GM19025 (cell line): ENCODE measurements at regions not wholly inside any gene's neighbourhood (a gene's known extent, or its start where the extent isn't known, plus 50 kb on each side); places are given as distances from the start of the nearest gene placed in this dataset.

Experiments
- ATAC-seq: cut with Tn5 transposase; IDR thresholded peaks from one replicate; pipeline ENCODE4 v1.9.1; 2021; ENCODE audit warnings: mild to moderate bottlenecking, low read depth, moderate library complexity; ENCODE audit not compliant: unreplicated experiment

DNA sequence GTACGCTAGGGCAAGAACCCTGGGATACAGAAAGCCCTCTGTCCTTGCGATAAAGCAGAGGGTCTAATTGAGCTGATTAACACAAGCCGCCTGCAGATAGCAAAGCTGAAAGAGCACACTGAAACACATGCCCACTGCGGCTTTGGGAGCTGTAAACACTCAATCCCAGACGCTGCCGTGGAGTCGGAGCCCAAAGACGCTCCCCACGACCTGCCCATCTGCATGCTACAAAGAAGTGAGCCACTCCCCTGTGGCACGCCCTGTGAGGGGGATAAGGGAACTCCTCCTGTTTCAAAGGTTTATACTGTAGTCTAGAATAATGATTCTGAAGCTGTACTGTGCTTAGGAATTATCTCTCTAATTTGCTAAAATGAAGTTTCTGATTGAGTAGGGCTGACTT lies 985.6 kb upstream of the GHITM start:
- ATAC-seq, result no peak

DNA sequence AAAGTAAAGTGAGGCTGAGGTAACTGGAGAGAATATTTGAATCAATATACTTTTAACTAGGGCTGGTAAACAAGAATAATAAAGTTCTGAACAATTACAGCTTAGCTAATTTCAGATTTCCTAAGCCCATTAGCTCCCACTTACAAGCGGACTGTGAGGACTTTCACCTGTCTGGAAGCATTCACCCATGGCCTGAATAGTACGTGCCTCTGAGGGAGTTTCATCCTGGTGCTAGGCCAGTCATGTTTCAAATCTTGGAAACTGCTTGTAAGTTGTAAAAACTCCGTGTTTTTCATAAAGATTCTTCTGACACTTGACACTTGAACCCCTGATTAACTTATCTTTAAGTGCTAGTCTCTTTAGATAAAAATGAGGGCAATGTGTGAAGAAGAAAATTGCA lies 975.2 kb upstream of the GHITM start:
- ATAC-seq, result no peak

DNA sequence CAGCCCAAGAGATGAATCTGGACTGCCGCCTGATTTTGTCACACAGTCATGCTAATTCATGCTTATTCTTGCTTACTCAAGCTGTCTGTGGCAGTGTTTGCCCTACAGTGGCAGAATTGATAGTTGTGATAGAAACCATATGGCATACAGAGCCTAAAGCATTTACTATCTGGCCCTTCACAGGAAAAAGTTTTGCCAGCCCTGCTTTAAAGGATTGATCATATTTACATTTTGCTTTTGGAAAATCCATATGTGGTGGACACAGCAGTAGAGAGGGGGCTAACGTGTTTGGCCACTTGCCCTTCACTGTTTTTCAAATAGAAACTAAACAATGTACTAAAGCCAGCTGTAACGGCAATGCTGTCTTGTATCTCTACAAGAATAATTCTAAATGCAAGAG lies 974.0 kb upstream of the GHITM start:
- no peak for ATAC-seq

DNA sequence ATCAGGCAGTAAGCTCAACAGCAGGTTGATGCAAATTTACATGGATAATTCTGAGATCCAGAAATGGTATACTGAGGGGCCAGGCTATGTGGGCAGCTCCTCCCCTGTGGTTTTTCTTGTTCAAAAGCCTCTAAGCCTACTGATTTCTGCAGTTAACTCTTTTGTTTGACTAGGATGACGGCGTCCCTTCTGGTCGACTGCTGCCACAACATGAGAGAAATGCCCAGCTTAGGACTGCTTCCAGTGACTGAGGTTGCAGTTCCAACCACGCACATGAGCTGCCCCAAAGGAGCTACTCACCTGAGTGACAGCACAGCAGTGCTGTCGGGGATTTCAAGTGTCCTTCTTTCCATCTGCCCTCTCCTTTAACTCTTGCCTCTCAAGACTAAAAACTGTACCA lies 973.0 kb upstream of the GHITM start:
- ATAC-seq, result no peak

DNA sequence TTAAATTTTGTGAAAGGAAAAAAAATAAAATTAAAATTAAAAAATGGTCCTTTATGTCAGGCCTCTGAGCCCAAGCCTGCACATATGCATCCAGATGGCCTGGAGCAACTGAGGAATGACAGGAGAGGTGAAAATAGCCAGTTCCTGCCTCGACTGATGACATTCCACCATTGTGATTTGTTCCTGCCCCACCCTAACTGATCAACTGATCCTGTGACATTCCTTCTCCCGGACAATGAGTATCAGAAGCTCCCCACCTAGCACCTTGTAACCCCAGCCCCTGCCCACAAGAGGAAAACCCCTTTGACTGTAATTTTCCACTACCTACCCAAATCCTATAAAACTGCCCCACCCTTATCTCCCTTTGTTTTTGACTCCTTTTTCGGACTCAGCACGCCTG lies 972.2 kb upstream of the GHITM start:
- ATAC-seq, result no peak

DNA sequence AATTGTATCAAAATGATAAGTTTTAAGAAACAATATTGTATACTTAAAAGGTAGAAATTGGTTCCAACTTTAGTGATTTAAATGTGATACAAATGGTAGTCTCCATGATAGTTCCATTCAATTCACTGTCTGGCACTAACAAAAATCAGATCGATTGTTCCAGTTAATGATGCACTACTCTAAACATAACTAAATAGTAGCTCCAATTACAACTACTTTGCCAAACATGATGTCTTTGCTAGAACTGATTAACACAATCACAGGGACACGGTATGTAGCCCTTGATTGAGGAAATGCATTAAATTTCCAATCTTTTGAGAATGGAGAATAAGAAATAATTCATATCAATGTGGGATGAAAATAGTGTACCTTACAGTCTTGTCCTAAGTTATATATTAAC lies 962.4 kb upstream of the GHITM start:
- no peak for ATAC-seq

DNA sequence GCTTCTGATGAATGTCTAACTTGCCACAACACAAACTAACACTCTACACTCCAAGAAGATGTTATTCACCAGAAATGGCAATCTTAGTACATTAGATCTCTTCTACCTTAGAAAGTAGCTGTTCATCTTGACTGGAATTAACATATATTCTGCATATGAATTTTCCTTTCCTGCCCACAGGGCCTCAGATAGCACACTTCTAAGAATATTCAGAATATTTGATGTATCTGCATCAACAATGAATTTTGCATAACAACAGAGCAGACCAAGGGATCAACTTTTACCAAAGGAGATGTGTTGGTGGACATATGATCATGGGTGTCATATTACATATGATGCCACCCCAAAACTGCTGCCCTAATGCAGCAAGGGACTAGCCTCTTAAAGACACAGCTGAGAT lies 960.8 kb upstream of the GHITM start:
- no peak for ATAC-seq

DNA sequence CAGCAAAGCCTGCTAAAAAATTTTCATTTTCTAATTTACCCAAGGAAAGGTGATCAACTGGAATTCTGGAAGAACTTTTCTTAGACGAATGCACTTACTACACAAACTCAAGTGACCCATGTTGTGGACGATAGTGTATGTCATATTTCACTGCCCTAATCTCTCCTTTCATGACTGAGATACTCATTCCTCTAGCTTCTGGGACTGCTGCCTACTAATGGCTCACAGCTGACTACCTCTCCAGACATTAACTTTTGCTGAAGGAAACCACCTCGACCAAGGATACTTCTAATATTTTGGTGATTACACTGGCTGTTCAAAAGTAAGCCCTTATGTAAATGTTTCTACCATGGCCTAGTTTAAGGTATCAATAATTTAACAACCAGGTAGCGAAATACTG lies 959.9 kb upstream of the GHITM start:
- ATAC-seq, result no peak

DNA sequence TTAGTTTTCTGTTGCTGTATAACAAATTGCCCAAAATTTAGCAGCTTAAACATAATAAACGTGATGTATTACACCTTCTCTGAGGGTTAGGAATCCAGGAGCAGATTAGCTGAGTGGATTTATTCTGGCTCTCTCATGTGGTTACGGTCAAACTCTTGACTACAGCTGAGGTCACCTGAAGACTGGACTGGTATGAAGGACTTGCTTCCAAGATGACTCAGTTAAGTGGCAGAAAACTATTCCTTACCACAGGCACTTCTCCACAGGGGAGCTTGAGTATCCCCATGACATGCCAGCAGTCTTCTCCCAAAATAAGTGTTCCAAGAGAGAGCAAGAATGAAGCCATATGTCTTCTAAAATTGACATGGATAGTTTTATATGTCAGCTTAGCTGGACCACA lies 957.2 kb upstream of the GHITM start:
- no peak for ATAC-seq

DNA sequence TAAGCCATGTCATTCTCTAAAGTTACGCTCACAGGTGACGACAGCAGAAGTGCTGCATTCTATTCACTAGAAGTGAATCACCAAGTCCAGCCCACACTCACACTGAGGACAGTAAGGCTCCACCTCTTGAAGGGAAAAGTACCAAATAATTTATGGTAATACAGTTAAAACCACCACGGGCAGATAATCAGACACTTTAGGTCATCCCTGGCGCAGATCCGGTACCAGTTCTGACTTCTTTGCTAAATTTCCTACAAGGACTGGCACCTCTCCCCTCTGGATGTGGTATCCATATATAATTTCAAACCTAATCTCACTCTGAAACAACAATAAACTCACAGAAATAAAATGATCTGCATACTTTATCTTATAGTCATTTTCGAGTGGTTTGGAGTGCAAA lies 954.7 kb upstream of the GHITM start:
- ATAC-seq, result no peak

DNA sequence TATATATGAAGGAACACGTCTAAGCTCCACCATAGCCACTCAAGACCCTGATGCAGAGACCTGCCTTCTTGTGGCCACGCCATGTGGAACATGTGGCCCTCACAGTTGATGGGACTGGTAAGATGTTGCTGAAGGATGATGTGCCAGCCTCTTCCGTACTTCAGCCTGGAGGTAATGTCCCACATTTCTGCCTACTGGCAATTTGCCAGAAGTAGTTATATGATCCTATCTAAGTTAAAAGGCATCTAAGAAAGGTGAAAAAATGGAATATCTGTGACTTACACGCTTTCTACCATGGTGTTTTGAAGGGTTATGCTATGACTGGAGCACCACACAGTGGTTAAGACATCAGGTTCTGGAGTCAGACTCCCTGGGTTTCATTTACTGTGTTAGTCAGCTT lies 948.7 kb upstream of the GHITM start:
- ATAC-seq, result no peak

DNA sequence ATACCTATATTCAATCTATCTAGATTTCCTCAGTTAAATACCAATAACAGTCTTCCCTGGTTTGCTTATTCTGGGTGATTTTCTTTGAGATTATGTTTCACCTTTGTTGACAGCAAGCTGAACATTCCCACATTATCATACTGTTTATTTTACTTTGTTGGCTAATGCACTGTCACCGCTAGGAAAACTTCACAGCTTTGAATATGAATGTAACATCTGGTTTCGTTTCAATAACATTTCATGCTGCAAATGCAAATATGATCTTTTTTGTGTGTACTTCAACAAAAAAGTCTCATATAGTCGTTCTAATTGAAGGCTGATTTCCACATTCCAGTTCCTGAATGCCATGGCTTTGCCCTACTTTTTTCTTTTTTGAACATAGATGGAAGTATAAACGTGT lies 946.3 kb upstream of the GHITM start:
- ATAC-seq, result no peak

DNA sequence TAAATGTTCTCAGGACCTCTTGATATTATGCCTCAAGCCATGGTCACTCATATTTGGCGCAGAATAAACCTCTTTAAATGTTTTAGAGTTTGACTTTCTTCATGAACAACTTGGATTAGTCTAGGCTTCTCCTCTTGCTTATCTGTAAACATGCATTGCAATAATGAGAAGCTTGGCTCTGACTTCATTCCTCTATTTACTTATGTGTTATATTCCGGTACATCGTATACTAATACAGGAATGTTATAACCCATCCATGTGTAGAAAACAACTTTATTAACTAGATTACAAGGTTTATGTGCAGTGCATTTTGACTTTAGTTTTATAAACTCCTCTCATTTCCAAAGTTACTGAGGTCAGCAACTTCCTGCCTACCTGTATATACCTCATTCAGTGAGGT lies 944.3 kb upstream of the GHITM start:
- ATAC-seq, result no peak

DNA sequence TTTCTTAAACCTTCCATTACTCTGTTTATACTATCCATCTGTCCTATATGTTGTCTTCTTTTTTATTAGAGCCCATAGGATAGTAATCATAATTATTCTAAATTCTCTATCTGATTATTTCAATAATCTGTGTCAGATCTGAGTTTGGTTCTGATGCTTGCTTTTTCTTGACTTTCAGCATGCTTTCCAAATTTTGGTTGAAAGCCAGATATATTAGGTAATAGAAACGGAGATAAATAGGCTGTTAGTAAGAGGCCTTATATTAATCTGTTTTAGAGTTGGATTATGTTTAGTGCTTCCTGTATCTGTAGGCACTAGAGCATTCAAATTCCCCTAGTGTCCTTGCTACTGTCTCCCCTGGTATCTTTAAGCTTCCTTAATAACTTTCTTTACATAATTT lies 939.9 kb upstream of the GHITM start:
- no peak for ATAC-seq

DNA sequence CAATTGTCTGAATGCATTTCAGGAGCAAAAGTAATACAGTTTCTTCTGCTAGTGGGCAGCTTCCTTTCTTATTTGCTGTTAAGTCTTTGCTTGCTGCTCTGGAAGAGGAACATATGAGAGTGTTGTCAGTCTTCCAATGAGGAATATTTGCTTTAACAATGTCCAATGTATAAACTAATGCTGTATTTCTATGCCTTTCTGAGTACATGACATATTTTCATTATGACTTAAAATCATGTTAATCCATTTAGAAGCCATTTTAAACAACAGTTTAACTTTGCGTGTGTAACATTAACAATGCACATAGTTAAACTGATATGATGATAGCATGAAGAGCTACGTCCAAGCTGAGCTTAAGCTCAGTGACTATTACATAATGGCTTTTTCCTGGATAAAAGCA lies 933.4 kb upstream of the GHITM start:
- no peak for ATAC-seq

DNA sequence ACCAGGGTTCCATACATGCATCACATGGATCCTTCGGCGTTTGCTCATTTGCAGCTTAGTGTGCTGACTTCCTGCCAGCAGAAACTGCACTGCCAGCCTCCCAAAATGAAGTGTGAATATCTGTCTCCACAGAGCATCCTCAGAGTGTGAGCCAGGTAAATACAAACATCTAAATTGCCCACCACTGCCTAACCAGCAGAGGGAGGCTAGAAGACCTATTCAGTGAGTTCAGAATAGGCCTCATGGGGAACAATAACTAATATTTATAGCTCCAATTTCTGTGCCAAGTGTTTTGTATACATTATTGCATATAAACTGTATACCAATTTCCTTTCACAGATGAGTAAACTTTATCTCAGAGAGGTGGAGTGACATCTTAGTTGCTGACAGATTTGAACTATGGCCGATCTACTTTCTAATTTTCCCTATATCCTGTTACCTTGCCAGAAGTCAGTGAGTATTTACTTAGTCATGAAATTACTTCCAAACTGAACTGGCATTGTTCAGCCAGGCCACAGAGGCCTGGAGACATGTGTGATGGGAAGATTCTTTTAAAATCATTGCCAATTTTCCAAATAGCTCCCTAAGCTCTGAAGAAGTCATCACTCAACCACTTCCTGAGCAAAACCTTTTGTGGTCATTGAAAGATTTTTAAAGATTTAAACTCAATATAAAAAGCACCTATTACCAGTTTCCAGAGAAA lies 926.5 kb upstream of the GHITM start:
- ATAC-seq, result no peak

DNA sequence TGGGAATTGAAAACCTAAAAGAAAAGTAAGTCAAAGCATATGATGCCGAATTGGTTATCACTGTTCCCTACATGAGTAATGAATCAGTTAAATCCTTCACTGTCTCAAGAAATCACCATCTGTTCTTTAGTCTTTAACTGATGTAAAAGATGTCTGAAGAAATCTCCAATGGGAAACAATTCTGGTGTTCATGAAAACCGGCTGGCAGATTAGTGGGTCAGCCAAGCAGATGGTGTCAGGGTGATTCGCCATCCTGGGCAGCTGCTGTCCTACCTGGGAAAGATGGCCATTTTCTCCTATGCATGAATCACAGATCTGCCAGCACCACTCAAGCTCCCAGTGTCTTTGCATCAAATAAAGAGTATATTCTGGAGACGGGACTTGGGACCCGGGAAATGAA lies 925.2 kb upstream of the GHITM start:
- no peak for ATAC-seq

DNA sequence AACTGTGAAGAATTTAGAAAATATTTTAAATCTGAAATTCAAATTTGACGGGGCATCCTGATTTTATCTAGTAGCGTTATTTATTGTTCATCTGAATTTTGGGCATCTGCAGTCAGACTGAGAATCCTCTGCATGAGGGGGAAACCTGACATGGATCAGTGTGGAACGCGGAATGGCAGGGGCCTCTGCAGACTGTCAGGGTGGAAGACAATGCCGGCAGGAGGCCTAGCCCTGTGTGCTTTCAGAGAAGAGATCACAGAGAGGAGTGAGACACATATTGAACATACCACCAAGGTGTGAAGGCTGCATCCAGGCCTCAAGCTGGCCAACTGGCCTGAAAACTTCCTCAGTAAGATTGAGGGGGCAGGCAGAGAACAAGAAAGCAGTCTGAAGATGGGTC lies 921.1 kb upstream of the GHITM start:
- ATAC-seq, result no peak

DNA sequence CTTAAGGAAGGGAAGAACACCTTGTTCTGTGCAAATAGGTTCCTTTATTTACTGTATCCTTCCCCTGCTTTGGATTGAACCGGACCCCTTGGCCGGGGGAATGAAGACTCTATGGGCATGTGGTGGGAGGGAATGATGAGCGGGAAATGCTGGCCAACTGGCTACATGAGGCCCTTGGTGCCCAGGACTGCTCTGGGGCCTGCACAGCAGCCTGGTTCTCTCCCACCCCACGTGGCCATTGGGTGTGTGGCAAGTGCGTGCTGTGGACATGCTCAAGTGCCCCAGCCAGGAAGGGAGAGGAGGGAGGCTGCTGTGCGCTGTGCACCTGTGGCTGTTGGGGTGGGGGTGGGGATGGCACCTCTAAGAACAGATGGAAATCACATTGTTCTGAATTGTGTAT lies 917.0 kb upstream of the GHITM start:
- no peak for ATAC-seq

DNA sequence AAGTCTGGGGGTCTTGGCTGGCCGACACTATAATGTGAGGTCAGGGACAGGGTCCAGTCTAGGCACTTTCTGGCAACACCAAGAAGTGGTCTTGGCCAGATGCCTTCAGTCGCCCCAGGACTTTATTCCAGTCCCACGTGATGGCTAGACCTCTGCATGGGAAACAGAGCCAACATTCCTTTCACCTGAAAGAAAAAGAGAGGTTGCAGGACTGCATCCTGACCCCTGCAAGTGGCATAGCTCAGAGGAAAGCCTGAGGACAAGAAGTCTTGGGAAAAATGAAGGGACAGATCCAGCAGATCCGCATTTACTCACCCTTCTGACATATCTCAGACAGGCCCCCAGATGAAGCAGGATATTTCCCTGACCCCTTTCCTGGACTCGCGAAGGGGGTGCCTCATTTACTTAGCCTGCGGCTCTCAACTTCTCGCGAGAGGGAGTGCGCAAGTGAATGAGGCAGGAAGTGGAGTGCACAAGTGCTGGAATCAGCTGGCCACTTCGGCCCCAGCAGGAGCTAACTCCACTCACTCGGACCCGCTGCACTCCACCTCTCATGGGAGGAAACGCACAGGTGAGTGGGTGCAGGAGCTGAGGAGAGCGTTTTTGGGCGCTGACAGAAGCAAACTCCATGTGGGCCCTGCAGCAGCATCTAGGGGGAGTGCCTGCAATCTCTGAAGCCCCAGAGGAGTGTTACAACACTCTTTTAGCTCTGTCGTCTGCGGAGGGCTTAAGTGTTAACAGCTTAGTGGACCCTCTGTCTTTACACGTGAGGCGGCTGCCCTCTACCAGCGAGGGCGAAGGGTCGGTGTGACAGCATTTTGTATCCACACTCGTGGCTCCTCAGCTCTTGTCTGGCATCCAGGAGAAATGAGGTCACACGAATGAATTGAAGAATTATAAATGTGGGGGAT lies 916.2 kb upstream of the GHITM start:
- ATAC-seq, result no peak

DNA sequence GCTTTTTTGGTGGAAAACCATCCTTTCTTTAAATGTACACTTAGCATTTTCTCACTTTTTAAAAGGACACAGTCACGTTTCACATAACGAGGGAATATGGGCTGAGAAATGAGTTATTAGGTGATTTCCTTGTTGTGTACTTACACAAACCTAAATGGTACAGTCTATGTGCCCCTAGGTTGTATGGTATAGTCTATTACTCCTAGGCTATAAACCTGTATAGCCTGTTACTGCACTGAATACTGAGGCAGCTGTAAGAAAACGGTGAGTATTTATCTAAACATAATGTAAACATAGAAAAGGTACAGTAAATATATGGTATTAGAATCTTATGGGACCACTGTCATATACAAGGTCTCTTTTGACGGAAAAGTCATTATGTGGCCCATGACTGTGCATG lies 913.5 kb upstream of the GHITM start:
- ATAC-seq, result no peak

DNA sequence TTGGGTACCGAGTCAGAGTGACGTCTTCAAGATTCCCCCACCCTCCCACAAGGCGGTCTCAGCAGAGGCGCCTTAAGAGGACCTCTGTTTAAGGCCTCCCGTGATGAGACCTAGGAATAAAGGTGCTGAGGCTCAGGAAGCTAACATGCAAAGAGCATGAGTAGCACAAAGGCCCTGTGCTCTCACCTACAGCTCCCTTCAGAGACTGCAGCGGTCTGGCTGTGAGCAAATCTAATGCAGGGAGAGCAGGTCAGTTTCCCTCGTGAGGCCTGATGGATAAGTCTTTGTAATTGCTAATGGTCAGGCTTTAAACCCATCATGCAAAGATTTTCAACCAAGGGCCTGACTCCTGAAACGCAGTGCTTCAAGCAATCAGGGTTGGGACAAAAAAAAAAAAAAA lies 909.3 kb upstream of the GHITM start:
- ATAC-seq, result no peak
